Vagina (tissue), 2 donors: ENCODE measurements at regions not wholly inside any gene's neighbourhood (a gene's known extent, or its start where the extent isn't known, plus 50 kb on each side); places are given as distances from the start of the nearest gene placed in this dataset.

Experiments used
- CTCF ChIP-seq, 3 experiments: fragments of 450-650 bp in 2 of 3; fragments of 200-600 bp in 1 of 3; sonication (generic) in 1 of 3; IDR thresholded peaks; one replicate each; pipeline ENCODE4 v1.5.1; 2017 to 2019; ENCODE audit warnings: antibody characterized with exemption in 3 of 3, mild to moderate bottlenecking in 2 of 3, moderate library complexity in 2 of 3
- POLR2A ChIP-seq, 2 donors: fragments of 450-650 bp; IDR thresholded peaks; one replicate each; pipeline ENCODE4 v1.6.1; 2017; ENCODE audit warnings: antibody characterized with exemption in 2 of 2, mild to moderate bottlenecking in 2 of 2, moderate library complexity in 2 of 2

- TF ChIP-seq POLR2A (IDR thresholded peaks at IDR 0.05) = no peak
- TF ChIP-seq CTCF (IDR thresholded peaks at IDR 0.05) = no peak
These were observed 283.0 kb upstream of the VEPH1 start for GRCh38 chr3:157786211-157786610.
